CD14-positive monocyte (primary cell): ENCODE measurements at regions not wholly inside any gene's neighbourhood (a gene's known extent, or its start where the extent isn't known, plus 50 kb on each side); places are given as distances from the start of the nearest gene placed in this dataset.

Experiments used
- DNase-seq, 3 donors: peaks; one replicate each; pipeline ENCODE4 v3.0.0-alpha.2; 2011 to 2022
- H2AFZ ChIP-seq: 2 replicates; pipeline ENCODE4 v1.6.0; 2012; ENCODE audit warnings: mild to moderate bottlenecking, low read depth, low read length, inconsistent platforms; ENCODE audit not compliant: insufficient read depth, poor library complexity, severe bottlenecking
- H3K27ac ChIP-seq, 2 donors: 1 replicate in 1 of 2; 2 replicates in 1 of 2; pipeline ENCODE4 v1.5.1; 2012 to 2013; ENCODE audit warnings: low read length in 2 of 2, control low read depth in 1 of 2, inconsistent platforms in 1 of 2, low read depth in 1 of 2, mild to moderate bottlenecking in 1 of 2
- H3K27me3 ChIP-seq, 2 donors: one replicate each; pipeline versions ENCODE4 v1.6.0 to v1.6.1; 2011 to 2013; ENCODE audit warnings: low read length in 2 of 2; ENCODE audit not compliant: control insufficient read depth in 2 of 2, insufficient read depth in 2 of 2
- H3K36me3 ChIP-seq, 2 donors: replicated peaks in 1 of 2; 1 replicate in 1 of 2; 2 replicates in 1 of 2; pipeline versions ENCODE4 v1.5.1 to v1.6.1; 2012 to 2013; ENCODE audit warnings: low read length in 2 of 2, control low read depth in 1 of 2, inconsistent platforms in 1 of 2, mild to moderate bottlenecking in 1 of 2; ENCODE audit not compliant: insufficient read depth in 2 of 2, control insufficient read depth in 1 of 2
- H3K4me1 ChIP-seq, 2 donors: 1 replicate in 1 of 2; 2 replicates in 1 of 2; pipeline versions ENCODE4 v1.5.1 to v1.6.1; 2012 to 2013; ENCODE audit warnings: low read length in 2 of 2, control low read depth in 1 of 2, inconsistent platforms in 1 of 2, mild to moderate bottlenecking in 1 of 2, moderate library complexity in 1 of 2; ENCODE audit not compliant: insufficient read depth in 2 of 2, control insufficient read depth in 1 of 2
- H3K4me2 ChIP-seq: replicated peaks from 2 replicates; pipeline ENCODE3; 2012; ENCODE audit warnings: low read length, moderate library complexity, mild to moderate bottlenecking; ENCODE audit not compliant: poor library complexity, severe bottlenecking; ENCODE audit errors: extremely low read depth
- H3K4me3 ChIP-seq, 3 experiments: fragments of 200-600 bp in 1 of 3; sonication (generic) in 1 of 3; replicated peaks in 1 of 3; 1 replicate in 2 of 3; 2 replicates in 1 of 3; pipeline ENCODE4 v1.5.1; 2011 to 2013; ENCODE audit warnings: low read length in 3 of 3, mild to moderate bottlenecking in 3 of 3, control low read depth in 2 of 3, low read depth in 2 of 3, inconsistent platforms in 1 of 3, moderate library complexity in 1 of 3
- H3K79me2 ChIP-seq: 2 replicates; pipeline ENCODE4 v1.6.0; 2012; ENCODE audit warnings: mild to moderate bottlenecking, control low read depth, inconsistent platforms, low read length, moderate library complexity; ENCODE audit not compliant: insufficient read depth
- H3K9ac ChIP-seq: 2 replicates; pipeline ENCODE4 v1.6.0; 2017; ENCODE audit warnings: low read length, mild to moderate bottlenecking; ENCODE audit not compliant: insufficient read depth, poor library complexity, severe bottlenecking
- H3K9me3 ChIP-seq, 2 donors: replicated peaks in 1 of 2; 1 replicate in 1 of 2; 2 replicates in 1 of 2; pipeline versions ENCODE4 v1.5.1 to v1.6.1; 2012 to 2013; ENCODE audit warnings: low read length in 2 of 2, control low read depth in 1 of 2; ENCODE audit not compliant: control insufficient read depth in 1 of 2, insufficient read depth in 1 of 2
- H4K20me1 ChIP-seq: 2 replicates; pipeline ENCODE4 v1.6.0; 2012; ENCODE audit warnings: mild to moderate bottlenecking, low read length, control low read depth, moderate library complexity; ENCODE audit not compliant: insufficient read depth
- H3K27ac Mint-ChIP-seq, 7 donors: one replicate each; pipeline ENCODE4 v1.8.0; 2020; ENCODE audit warnings: mild to moderate bottlenecking in 7 of 7, mixed read lengths in 7 of 7, moderate library complexity in 6 of 7, inconsistent platforms in 2 of 7
- H3K27me3 Mint-ChIP-seq, 3 donors: one replicate each; pipeline ENCODE4 v1.8.0; 2021 to 2022; ENCODE audit warnings: low read depth in 3 of 3, mild to moderate bottlenecking in 3 of 3, mixed read lengths in 3 of 3, moderate library complexity in 3 of 3, inconsistent platforms in 1 of 3
- H3K36me3 Mint-ChIP-seq, 2 donors: one replicate each; pipeline ENCODE4 v1.8.0; 2020; ENCODE audit warnings: mixed read lengths in 2 of 2, inconsistent platforms in 1 of 2, mild to moderate bottlenecking in 1 of 2
- H3K4me1 Mint-ChIP-seq: one replicate; pipeline ENCODE4 v1.8.0; 2020; ENCODE audit warnings: mild to moderate bottlenecking, mixed read lengths
- H3K4me3 Mint-ChIP-seq, 2 donors: one replicate each; pipeline ENCODE4 v1.8.0; 2020; ENCODE audit warnings: mild to moderate bottlenecking in 2 of 2, mixed read lengths in 2 of 2, moderate library complexity in 1 of 2
- H3K9me3 Mint-ChIP-seq, 7 donors: one replicate each; pipeline ENCODE4 v1.8.0; 2020 to 2022; ENCODE audit warnings: mixed read lengths in 7 of 7, mild to moderate bottlenecking in 6 of 7, moderate library complexity in 6 of 7, inconsistent platforms in 2 of 7
- CTCF ChIP-seq: fragments of 200-600 bp; IDR thresholded peaks from one replicate; pipeline ENCODE4 v1.8.0; 2022; ENCODE audit warnings: antibody characterized with exemption, mild to moderate bottlenecking
- WGBS: methylation state at CpG from one replicate; pipeline ENCODE4 v1.1.5; 2013; ENCODE audit warnings: missing lambda C conversion rate; ENCODE audit not compliant: insufficient coverage; 5-methylcytosine and 5-hydroxymethylcytosine counted together
- intact Hi-C, 2 donors: fragments of 100-400 bp; cut with micrococcal nuclease; formaldehyde crosslinking; loops; one replicate each; pipeline versions ENCODE4 v1.15.0 to v1.15.1; 2023

- H3K4me2 ChIP-seq: no peak overlapping the region
- no peak overlapping the region for H3K4me3 ChIP-seq
- H3K9me3 Mint-ChIP-seq: peaks cover 0 to 8% (median 3%) of the 10 kb centered on the region in 7 donors
- no peaks in the 10 kb centered on the region for H3K36me3 ChIP-seq
- H3K27ac ChIP-seq: no peak overlapping the region
- DNase-seq: no peak
- H3K4me1 Mint-ChIP-seq: peaks cover 4% of the 10 kb centered on the region
- H4K20me1 ChIP-seq: no peaks in the 10 kb centered on the region
- H3K27me3 Mint-ChIP-seq: no peaks in the 10 kb centered on the region
- no peaks in the 10 kb centered on the region for H3K36me3 Mint-ChIP-seq
- H3K27me3 ChIP-seq: no peaks in the 10 kb centered on the region
- no peaks in the 10 kb centered on the region for H3K79me2 ChIP-seq
- H2AFZ ChIP-seq: no peak overlapping the region
- H3K27ac Mint-ChIP-seq: no peak overlapping the region
- no peaks in the 10 kb centered on the region for H3K4me1 ChIP-seq
- no peak for TF ChIP-seq CTCF
- no peak overlapping the region for H3K4me3 Mint-ChIP-seq
- no peaks in the 10 kb centered on the region for H3K9me3 ChIP-seq
- WGBS: no CpG with 5 or more reads among the region's 3 CpGs
- intact Hi-C loops: no loop called here
- no peak overlapping the region for H3K9ac ChIP-seq
Measured at GRCh38 chr5:122561209-122561608, 213.7 kb upstream of the SNX2 start.

- no peaks in the 10 kb centered on the region for H3K36me3 Mint-ChIP-seq
- no peaks in the 10 kb centered on the region for H3K27me3 Mint-ChIP-seq
Measured at GRCh38 chr5:122565331-122565730, 209.5 kb upstream of the SNX2 start.

More at GRCh38 chr5:122565331-122565730, 209.5 kb upstream of the SNX2 start:
- 84% methylated on average over 5 of the region's 9 CpGs for WGBS
- intact Hi-C loops: no loop called here
- no peak overlapping the region for H3K27ac ChIP-seq
- no peak overlapping the region for H3K4me2 ChIP-seq
- no peaks in the 10 kb centered on the region for H3K4me1 ChIP-seq
- H3K9ac ChIP-seq: no peak overlapping the region
- no peaks in the 10 kb centered on the region for H4K20me1 ChIP-seq
- no peaks in the 10 kb centered on the region for H3K9me3 ChIP-seq
- H3K36me3 ChIP-seq: no peaks in the 10 kb centered on the region
- H3K4me3 Mint-ChIP-seq: no peak overlapping the region
- no peaks in the 10 kb centered on the region for H3K79me2 ChIP-seq
- H3K4me1 Mint-ChIP-seq: peaks cover 4% of the 10 kb centered on the region
- H3K9me3 Mint-ChIP-seq: peaks cover 0 to 7% (median 1%) of the 10 kb centered on the region in 7 donors
- no peak overlapping the region for H2AFZ ChIP-seq
- no peak overlapping the region for H3K27ac Mint-ChIP-seq
- no peak overlapping the region for H3K4me3 ChIP-seq
- DNase-seq: no peak
- no peaks in the 10 kb centered on the region for H3K27me3 ChIP-seq
- no peak for TF ChIP-seq CTCF
